Fibroblast of skin of right biceps (primary cell): ENCODE measurements at regions not wholly inside any gene's neighbourhood (a gene's known extent, or its start where the extent isn't known, plus 50 kb on each side); places are given as distances from the start of the nearest gene placed in this dataset.
"Not testable (repeated sequence)": the region's sequence is repeated elsewhere in the genome, so short reads cannot be mapped to it uniquely, and the experiment has no call there.

Experiments
- DNase-seq: peaks from one replicate; pipeline ENCODE4 v3.0.0-alpha.2; 2013

GRCh38 chr16:9661336-9662017 is 520.8 kb downstream of the GRIN2A start:
- DNase-seq, result no peak

GRCh38 chr16:9663588-9663987 is 518.6 kb downstream of the GRIN2A start:
- no peak for DNase-seq

- no peak for DNase-seq
Measured at GRCh38 chr16:9665851-9666271, 516.4 kb downstream of the GRIN2A start.

GRCh38 chr16:9666834-9667480 is 515.3 kb downstream of the GRIN2A start:
- DNase-seq, result no peak

- DNase-seq, result no peak
Measured at GRCh38 chr16:9670033-9670432, 512.2 kb downstream of the GRIN2A start.

GRCh38 chr16:9670616-9671015 is 511.6 kb downstream of the GRIN2A start:
- DNase-seq, result not testable (repeated sequence)

- not testable (repeated sequence) for DNase-seq
Measured at GRCh38 chr16:9676560-9677300, 505.5 kb downstream of the GRIN2A start.

- no peak for DNase-seq
Measured at GRCh38 chr16:9677301-9677653, 505.0 kb downstream of the GRIN2A start.

- no peak for DNase-seq
Measured at GRCh38 chr16:9679213-9679767, 502.9 kb downstream of the GRIN2A start.

- no peak for DNase-seq
Measured at GRCh38 chr16:9680019-9680655, 502.1 kb downstream of the GRIN2A start.

- no peak for DNase-seq
Measured at GRCh38 chr16:9680968-9681367, 501.3 kb downstream of the GRIN2A start.

GRCh38 chr16:9681508-9681907 is 500.7 kb downstream of the GRIN2A start:
- DNase-seq, result no peak

- DNase-seq, result no peak
Measured at GRCh38 chr16:9682320-9682719, 499.9 kb downstream of the GRIN2A start.

GRCh38 chr16:9683677-9684076 is 498.6 kb downstream of the GRIN2A start:
- DNase-seq, result no peak

GRCh38 chr16:9687737-9688319 is 494.4 kb downstream of the GRIN2A start:
- DNase-seq, result no peak

- DNase-seq, result no peak
Measured at GRCh38 chr16:9689597-9689996, 492.6 kb downstream of the GRIN2A start.

GRCh38 chr16:9695152-9695551 is 487.1 kb downstream of the GRIN2A start:
- DNase-seq, result no peak
